WTC11 (cell line): ENCODE measurements at regions not wholly inside any gene's neighbourhood (a gene's known extent, or its start where the extent isn't known, plus 50 kb on each side); places are given as distances from the start of the nearest gene placed in this dataset.

Experiments
- ATAC-seq: fragments of 200-7000 bp; cut with Tn5 transposase; 2 replicates; pipeline ENCODE4 v1.10.0; 2021; ENCODE audit warnings: mild to moderate bottlenecking, moderate library complexity
- CTCF ChIA-PET: fragments of 300-600 bp; sonication (Branson Sonifier 250); formaldehyde crosslinking; loops from one replicate; lab custom pipeline; 2021; ENCODE audit warnings: antibody characterized with exemption; lab: Charles Lee
- POLR2A ChIA-PET: fragments of 350-600 bp; sonication (Branson Sonifier 250); formaldehyde crosslinking; loops from one replicate; lab custom pipeline; 2021; ENCODE audit warnings: antibody characterized with exemption; lab: Charles Lee
- DNase-seq: peaks from one replicate; pipeline ENCODE4 v3.0.0; 2021; ENCODE audit warnings: low spot score
- H3K27ac Mint-ChIP-seq: 2 replicates; pipeline ENCODE4 v1.8.0; 2021; ENCODE audit warnings: mixed read lengths
- H3K27me3 Mint-ChIP-seq: 2 replicates; pipeline ENCODE4 v1.8.0; 2021; ENCODE audit warnings: low read depth, mild to moderate bottlenecking, moderate library complexity, mixed read lengths
- H3K36me3 Mint-ChIP-seq: 2 replicates; pipeline ENCODE4 v1.8.0; 2021; ENCODE audit warnings: mixed read lengths
- H3K4me1 Mint-ChIP-seq: 2 replicates; pipeline ENCODE4 v1.8.0; 2022; ENCODE audit warnings: mixed read lengths
- H3K4me3 Mint-ChIP-seq: 2 replicates; pipeline ENCODE4 v1.8.0; 2021; ENCODE audit warnings: mild to moderate bottlenecking, moderate library complexity, mixed read lengths
- H3K9me3 Mint-ChIP-seq: 2 replicates; pipeline ENCODE4 v1.8.0; 2021; ENCODE audit warnings: mixed read lengths
- AFF4 ChIP-seq: sonication (generic); formaldehyde crosslinking; IDR thresholded peaks from 2 replicates; pipeline ENCODE4 v1.8.1; 2023; ENCODE audit warnings: mild to moderate bottlenecking, missing genetic modification reagents, borderline replicate concordance
- ATF1 ChIP-seq: sonication (generic); formaldehyde crosslinking; IDR thresholded peaks from 2 replicates; pipeline ENCODE4 v1.8.1; 2023; ENCODE audit warnings: mild to moderate bottlenecking, moderate library complexity, missing genetic modification reagents
- CBFB ChIP-seq: sonication (generic); formaldehyde crosslinking; IDR thresholded peaks from 2 replicates; pipeline ENCODE4 v1.8.1; 2022; ENCODE audit warnings: mild to moderate bottlenecking, low read depth, missing genetic modification reagents
- CREB1 ChIP-seq: sonication (generic); formaldehyde crosslinking; IDR thresholded peaks from 2 replicates; pipeline ENCODE4 v1.8.0; 2023; ENCODE audit warnings: mild to moderate bottlenecking, missing genetic modification reagents
- CREM ChIP-seq: sonication (generic); formaldehyde crosslinking; IDR thresholded peaks from 2 replicates; pipeline ENCODE4 v1.8.1; 2022; ENCODE audit warnings: mild to moderate bottlenecking, missing genetic modification reagents, moderate library complexity
- E2F4 ChIP-seq: sonication (generic); formaldehyde crosslinking; IDR thresholded peaks from 2 replicates; pipeline ENCODE4 v1.8.1; 2022; ENCODE audit warnings: low read depth, mild to moderate bottlenecking, moderate library complexity, missing genetic modification reagents, borderline replicate concordance
- ELF4 ChIP-seq: sonication (generic); formaldehyde crosslinking; IDR thresholded peaks from 2 replicates; pipeline ENCODE4 v1.8.1; 2022; ENCODE audit warnings: low read depth, mild to moderate bottlenecking, moderate library complexity, missing genetic modification reagents
- ERG ChIP-seq: fragments of 250-450 bp; sonication (Bioruptor Pico); IDR thresholded peaks from 2 replicates; pipeline ENCODE4 v1.8.0; 2021; ENCODE audit warnings: mild to moderate bottlenecking
- JUN ChIP-seq: sonication (generic); formaldehyde crosslinking; IDR thresholded peaks from 2 replicates; pipeline ENCODE4 v1.8.0; 2023; ENCODE audit warnings: mild to moderate bottlenecking, missing genetic modification reagents
- NR2C2 ChIP-seq: sonication (generic); formaldehyde crosslinking; IDR thresholded peaks from 2 replicates; pipeline ENCODE4 v1.8.0; 2022; ENCODE audit warnings: mild to moderate bottlenecking, missing genetic modification reagents
- PRDM15 ChIP-seq: sonication (generic); formaldehyde crosslinking; IDR thresholded peaks from 2 replicates; pipeline ENCODE4 v1.8.0; 2022; ENCODE audit warnings: missing genetic modification reagents
- PREB ChIP-seq: sonication (generic); formaldehyde crosslinking; IDR thresholded peaks from 2 replicates; pipeline ENCODE4 v1.8.1; 2022; ENCODE audit warnings: mild to moderate bottlenecking, missing genetic modification reagents, moderate library complexity, borderline replicate concordance
- ZNF121 ChIP-seq: sonication (generic); formaldehyde crosslinking; IDR thresholded peaks from 2 replicates; pipeline ENCODE4 v1.8.0; 2023; ENCODE audit warnings: missing genetic modification reagents
- ZNF317 ChIP-seq: sonication (generic); formaldehyde crosslinking; IDR thresholded peaks from 2 replicates; pipeline ENCODE4 v1.8.1; 2023; ENCODE audit warnings: low read depth, mild to moderate bottlenecking, moderate library complexity, missing genetic modification reagents, borderline replicate concordance
- ZNF396 ChIP-seq: fragments of 250-450 bp; sonication (Bioruptor Pico); IDR thresholded peaks from 2 replicates; pipeline ENCODE4 v1.8.0; 2021; ENCODE audit warnings: mild to moderate bottlenecking, moderate library complexity, borderline replicate concordance
- ZNF416 ChIP-seq: fragments of 250-450 bp; sonication (Bioruptor Pico); IDR thresholded peaks from 2 replicates; pipeline ENCODE4 v1.9.0; 2021; ENCODE audit warnings: mild to moderate bottlenecking, inconsistent platforms
- ZNF671 ChIP-seq: fragments of 250-450 bp; sonication (Bioruptor Pico); IDR thresholded peaks from 2 replicates; pipeline ENCODE4 v1.8.0; 2021; ENCODE audit warnings: mild to moderate bottlenecking
- TF ChIP-seq, protein P1 (sequence below): sonication (generic); formaldehyde crosslinking; IDR thresholded peaks from 2 replicates; pipeline ENCODE4 v1.8.0; 2023; ENCODE audit warnings: missing genetic modification reagents
- TF ChIP-seq, protein P2 (sequence below): sonication (generic); formaldehyde crosslinking; IDR thresholded peaks from 2 replicates; pipeline ENCODE4 v1.8.1; 2023; ENCODE audit warnings: mild to moderate bottlenecking, missing genetic modification reagents, moderate library complexity
- TF ChIP-seq, protein P3 (sequence below): sonication (generic); formaldehyde crosslinking; IDR thresholded peaks from 2 replicates; pipeline ENCODE4 v1.8.0; 2022; ENCODE audit warnings: mild to moderate bottlenecking, missing genetic modification reagents
- TF ChIP-seq, protein P4 (sequence below): sonication (generic); formaldehyde crosslinking; IDR thresholded peaks from 2 replicates; pipeline ENCODE4 v1.8.0; 2022; ENCODE audit warnings: mild to moderate bottlenecking, missing genetic modification reagents

GRCh38 chr6:78150425-78150824 is 497.6 kb downstream of the MEI4 start:
- ChIA-PET CTCF (no interaction called here), POLR2A (no interaction called here)
- H3K9me3 Mint-ChIP-seq: peaks cover 42% of the 10 kb centered on the region
- H3K4me1 Mint-ChIP-seq: no peaks in the 10 kb centered on the region
- ATAC-seq: no peak
- no peaks in the 10 kb centered on the region; the same call in 1 of the 2 replicates for H3K27me3 Mint-ChIP-seq
- H3K27ac Mint-ChIP-seq: no peak overlapping the region
- no peaks in the 10 kb centered on the region for H3K36me3 Mint-ChIP-seq
- no peak for DNase-seq
- TF ChIP-seq CREM (CRISPR knock-in tag) (no peak), ZNF416 (no peak), JUN (CRISPR knock-in tag) (no peak), AFF4 (no peak), NR2C2 (CRISPR knock-in tag) (no peak), ZNF396 (CRISPR knock-in tag) (no peak), E2F4 (CRISPR knock-in tag) (no peak)
- TF ChIP-seq, protein P1, sequence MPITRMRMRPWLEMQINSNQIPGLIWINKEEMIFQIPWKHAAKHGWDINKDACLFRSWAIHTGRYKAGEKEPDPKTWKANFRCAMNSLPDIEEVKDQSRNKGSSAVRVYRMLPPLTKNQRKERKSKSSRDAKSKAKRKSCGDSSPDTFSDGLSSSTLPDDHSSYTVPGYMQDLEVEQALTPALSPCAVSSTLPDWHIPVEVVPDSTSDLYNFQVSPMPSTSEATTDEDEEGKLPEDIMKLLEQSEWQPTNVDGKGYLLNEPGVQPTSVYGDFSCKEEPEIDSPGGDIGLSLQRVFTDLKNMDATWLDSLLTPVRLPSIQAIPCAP: no peak
- TF ChIP-seq, protein P2, sequence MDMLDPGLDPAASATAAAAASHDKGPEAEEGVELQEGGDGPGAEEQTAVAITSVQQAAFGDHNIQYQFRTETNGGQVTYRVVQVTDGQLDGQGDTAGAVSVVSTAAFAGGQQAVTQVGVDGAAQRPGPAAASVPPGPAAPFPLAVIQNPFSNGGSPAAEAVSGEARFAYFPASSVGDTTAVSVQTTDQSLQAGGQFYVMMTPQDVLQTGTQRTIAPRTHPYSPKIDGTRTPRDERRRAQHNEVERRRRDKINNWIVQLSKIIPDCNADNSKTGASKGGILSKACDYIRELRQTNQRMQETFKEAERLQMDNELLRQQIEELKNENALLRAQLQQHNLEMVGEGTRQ (CRISPR knock-in tag): no peak
- TF ChIP-seq, protein P3, sequence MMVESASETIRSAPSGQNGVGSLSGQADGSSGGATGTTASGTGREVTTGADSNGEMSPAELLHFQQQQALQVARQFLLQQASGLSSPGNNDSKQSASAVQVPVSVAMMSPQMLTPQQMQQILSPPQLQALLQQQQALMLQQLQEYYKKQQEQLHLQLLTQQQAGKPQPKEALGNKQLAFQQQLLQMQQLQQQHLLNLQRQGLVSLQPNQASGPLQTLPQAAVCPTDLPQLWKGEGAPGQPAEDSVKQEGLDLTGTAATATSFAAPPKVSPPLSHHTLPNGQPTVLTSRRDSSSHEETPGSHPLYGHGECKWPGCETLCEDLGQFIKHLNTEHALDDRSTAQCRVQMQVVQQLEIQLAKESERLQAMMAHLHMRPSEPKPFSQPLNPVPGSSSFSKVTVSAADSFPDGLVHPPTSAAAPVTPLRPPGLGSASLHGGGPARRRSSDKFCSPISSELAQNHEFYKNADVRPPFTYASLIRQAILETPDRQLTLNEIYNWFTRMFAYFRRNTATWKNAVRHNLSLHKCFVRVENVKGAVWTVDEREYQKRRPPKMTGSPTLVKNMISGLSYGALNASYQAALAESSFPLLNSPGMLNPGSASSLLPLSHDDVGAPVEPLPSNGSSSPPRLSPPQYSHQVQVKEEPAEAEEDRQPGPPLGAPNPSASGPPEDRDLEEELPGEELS (CRISPR knock-in tag): no peak
- no peak overlapping the region for H3K4me3 Mint-ChIP-seq

GRCh38 chr6:78153976-78154375 is 501.1 kb downstream of the MEI4 start:
- Mint-ChIP-seq H3K27me3 (no peaks in the 10 kb centered on the region), H3K4me1 (no peaks in the 10 kb centered on the region), H3K27ac (no peak overlapping the region)
- TF ChIP-seq CREB1 (CRISPR knock-in tag): no peak
- TF ChIP-seq ELF4 (CRISPR knock-in tag): no peak
- TF ChIP-seq ZNF317 (CRISPR knock-in tag): no peak
- no peak for TF ChIP-seq ZNF671 (CRISPR knock-in tag)
- no peak for TF ChIP-seq PREB (CRISPR knock-in tag)
- TF ChIP-seq ZNF121 (CRISPR knock-in tag): no peak
- no peak for TF ChIP-seq ERG (CRISPR knock-in tag)
- no peak for TF ChIP-seq CBFB (CRISPR knock-in tag)
- TF ChIP-seq, protein P4, sequence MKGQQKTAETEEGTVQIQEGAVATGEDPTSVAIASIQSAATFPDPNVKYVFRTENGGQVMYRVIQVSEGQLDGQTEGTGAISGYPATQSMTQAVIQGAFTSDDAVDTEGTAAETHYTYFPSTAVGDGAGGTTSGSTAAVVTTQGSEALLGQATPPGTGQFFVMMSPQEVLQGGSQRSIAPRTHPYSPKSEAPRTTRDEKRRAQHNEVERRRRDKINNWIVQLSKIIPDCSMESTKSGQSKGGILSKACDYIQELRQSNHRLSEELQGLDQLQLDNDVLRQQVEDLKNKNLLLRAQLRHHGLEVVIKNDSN (CRISPR knock-in tag): no peak
- TF ChIP-seq PRDM15: no peak
- no peak for TF ChIP-seq ATF1 (CRISPR knock-in tag)

More at GRCh38 chr6:78153976-78154375, 501.1 kb downstream of the MEI4 start:
- ChIA-PET POLR2A (no interaction called here), CTCF (no interaction called here)
- Mint-ChIP-seq H3K9me3 (peaks cover 28% of the 10 kb centered on the region), H3K36me3 (no peaks in the 10 kb centered on the region), H3K4me3 (no peak overlapping the region)
- DNase-seq: no peak
- no peak; the same call in 1 of the 2 replicates for ATAC-seq
